H9 (cell line): ENCODE measurements at regions not wholly inside any gene's neighbourhood (a gene's known extent, or its start where the extent isn't known, plus 50 kb on each side); places are given as distances from the start of the nearest gene placed in this dataset.

Source experiments
- DNase-seq: peaks from one replicate; pipeline ENCODE4 v3.0.0-alpha.2; 2017
- H2AFZ ChIP-seq: one replicate; pipeline ENCODE4 v1.6.1; 2013; ENCODE audit warnings: mild to moderate bottlenecking, low read length, control low read depth, moderate library complexity
- H2AK5ac ChIP-seq: 2 replicates; pipeline ENCODE4 v1.6.1; 2013; ENCODE audit warnings: low read length, control low read depth, mixed read lengths; ENCODE audit not compliant: insufficient read length
- H2BK120ac ChIP-seq: one replicate; pipeline ENCODE4 v1.6.1; 2013; ENCODE audit warnings: low read depth, mild to moderate bottlenecking, low read length, control low read depth, inconsistent platforms; ENCODE audit not compliant: poor library complexity, severe bottlenecking
- H2BK12ac ChIP-seq: 2 replicates; pipeline ENCODE4 v1.6.1; 2013; ENCODE audit warnings: low read length, control low read depth, mixed read lengths, low read depth; ENCODE audit not compliant: insufficient read length
- H2BK15ac ChIP-seq: 2 replicates; pipeline ENCODE4 v1.6.1; 2013; ENCODE audit warnings: low read depth, low read length, control low read depth
- H2BK20ac ChIP-seq: one replicate; pipeline ENCODE4 v1.6.1; 2013; ENCODE audit warnings: low read depth, mild to moderate bottlenecking, low read length, control low read depth, inconsistent platforms; ENCODE audit not compliant: poor library complexity, severe bottlenecking
- H2BK5ac ChIP-seq: 2 replicates; pipeline ENCODE4 v1.6.1; 2013; ENCODE audit warnings: low read length, control low read depth, mixed read lengths; ENCODE audit not compliant: insufficient read length
- H3K14ac ChIP-seq: 2 replicates; pipeline ENCODE4 v1.6.1; 2013; ENCODE audit warnings: low read length, control low read depth; ENCODE audit not compliant: insufficient read depth
- H3K18ac ChIP-seq: 2 replicates; pipeline ENCODE4 v1.6.1; 2013; ENCODE audit warnings: low read depth, mild to moderate bottlenecking, mixed read lengths, low read length, control low read depth; ENCODE audit not compliant: insufficient read length
- H3K23ac ChIP-seq: 2 replicates; pipeline ENCODE4 v1.6.1; 2013; ENCODE audit warnings: low read length, control low read depth, mixed read lengths, low read depth; ENCODE audit not compliant: insufficient read length
- H3K23me2 ChIP-seq: 2 replicates; pipeline ENCODE4 v1.6.1; 2013; ENCODE audit warnings: low read depth, mild to moderate bottlenecking, mixed read lengths, low read length, control low read depth; ENCODE audit not compliant: insufficient read length, poor library complexity, severe bottlenecking
- H3K27ac ChIP-seq: 2 replicates; pipeline ENCODE4 v1.5.1; 2013; ENCODE audit warnings: low read length, control low read depth, mixed read lengths, low read depth; ENCODE audit not compliant: insufficient read length
- H3K27me3 ChIP-seq: 2 replicates; pipeline ENCODE4 v1.6.1; 2013; ENCODE audit warnings: low read length, control low read depth, inconsistent platforms; ENCODE audit not compliant: insufficient read depth
- H3K4ac ChIP-seq: 2 replicates; pipeline ENCODE4 v1.6.1; 2013; ENCODE audit warnings: low read depth, mild to moderate bottlenecking, control low read depth, inconsistent platforms, low read length, moderate library complexity
- H3K4me1 ChIP-seq: 2 replicates; pipeline ENCODE4 v1.6.1; 2013; ENCODE audit warnings: low read length, control low read depth, inconsistent platforms; ENCODE audit not compliant: insufficient read depth
- H3K4me2 ChIP-seq: 2 replicates; pipeline ENCODE4 v1.6.1; 2013; ENCODE audit warnings: low read length, control low read depth, mixed read lengths; ENCODE audit not compliant: insufficient read length, insufficient read depth
- H3K56ac ChIP-seq: 2 replicates; pipeline ENCODE4 v1.6.1; 2013; ENCODE audit warnings: low read depth, mild to moderate bottlenecking, mixed read lengths, low read length, control low read depth; ENCODE audit not compliant: insufficient read length
- H3K79me1 ChIP-seq: 2 replicates; pipeline ENCODE4 v1.6.1; 2013; ENCODE audit warnings: low read depth, mild to moderate bottlenecking, moderate library complexity, low read length, control low read depth, inconsistent platforms; ENCODE audit not compliant: insufficient read depth, poor library complexity, severe bottlenecking
- H3K79me2 ChIP-seq: 2 replicates; pipeline ENCODE4 v1.6.1; 2013; ENCODE audit warnings: low read length, control low read depth, inconsistent platforms; ENCODE audit not compliant: insufficient read depth
- H3K9ac ChIP-seq: 2 replicates; pipeline ENCODE4 v1.6.1; 2013; ENCODE audit warnings: low read length, control low read depth, mixed read lengths; ENCODE audit not compliant: insufficient read length; ENCODE audit errors: extremely low read depth
- H3K9me3 ChIP-seq: one replicate; pipeline ENCODE4 v1.6.1; 2013; ENCODE audit warnings: low read depth, low read length, inconsistent platforms; ENCODE audit not compliant: control insufficient read depth
- H3T11ph ChIP-seq: one replicate; pipeline ENCODE4 v1.6.1; 2013; ENCODE audit warnings: mild to moderate bottlenecking, low read length, control low read depth, inconsistent platforms
- H4K20me1 ChIP-seq: one replicate; pipeline ENCODE4 v1.6.1; 2013; ENCODE audit not compliant: control insufficient read depth, insufficient read length, insufficient read depth
- H4K5ac ChIP-seq: 2 replicates; pipeline ENCODE4 v1.6.1; 2013; ENCODE audit warnings: low read depth, mild to moderate bottlenecking, mixed read lengths, low read length, control low read depth; ENCODE audit not compliant: insufficient read length
- H4K8ac ChIP-seq: replicated peaks from 2 replicates; pipeline ENCODE4 v1.6.1; 2013; ENCODE audit warnings: low read length, control low read depth, mixed read lengths, low read depth; ENCODE audit not compliant: insufficient read length
- H4K91ac ChIP-seq: 2 replicates; pipeline ENCODE4 v1.6.1; 2013; ENCODE audit warnings: low read depth, mild to moderate bottlenecking, moderate library complexity, mixed read lengths, low read length, control low read depth; ENCODE audit not compliant: insufficient read length
- H3K27ac Mint-ChIP-seq, 3 experiments: 2 replicates in 2 of 3; 3 replicates in 1 of 3; pipeline ENCODE4 v1.8.0; 2020 to 2021; ENCODE audit warnings: mixed read lengths in 3 of 3, mild to moderate bottlenecking in 1 of 3, moderate library complexity in 1 of 3
- H3K27me3 Mint-ChIP-seq: 2 replicates; pipeline ENCODE4 v1.8.0; 2021; ENCODE audit warnings: low read depth, mild to moderate bottlenecking, moderate library complexity, mixed read lengths
- H3K36me3 Mint-ChIP-seq, 3 experiments: 2 replicates in 2 of 3; 3 replicates in 1 of 3; pipeline ENCODE4 v1.8.0; 2020 to 2021; ENCODE audit warnings: low read depth in 3 of 3, mixed read lengths in 3 of 3; ENCODE audit not compliant: insufficient read depth in 1 of 3
- H3K4me1 Mint-ChIP-seq, 2 experiments: 2 replicates each; pipeline ENCODE4 v1.8.0; 2020; ENCODE audit warnings: mixed read lengths in 2 of 2
- H3K4me3 Mint-ChIP-seq, 2 experiments: 2 replicates in 1 of 2; 3 replicates in 1 of 2; pipeline ENCODE4 v1.8.0; 2020 to 2021; ENCODE audit warnings: mild to moderate bottlenecking in 2 of 2, mixed read lengths in 2 of 2, moderate library complexity in 1 of 2
- H3K9me3 Mint-ChIP-seq, 2 experiments: 2 replicates in 1 of 2; 3 replicates in 1 of 2; pipeline ENCODE4 v1.8.0; 2020; ENCODE audit warnings: mild to moderate bottlenecking in 2 of 2, mixed read lengths in 2 of 2, moderate library complexity in 1 of 2
- WGBS: extraction: QIAGEN DNeasy Blood & Tissue Kit; methylation state at CpG from one replicate; pipeline ENCODE4 v1.1.7; 2013; ENCODE audit warnings: missing lambda C conversion rate, low lambda C conversion rate, mixed read lengths; ENCODE audit not compliant: insufficient read length; ENCODE audit errors: extremely low coverage; 5-methylcytosine and 5-hydroxymethylcytosine counted together
- TF ChIP-seq, protein P1 (sequence below): fragments of 200-600 bp; sonication (generic); conservative IDR thresholded peaks from 3 replicates; pipeline ENCODE4 v1.8.0; 2021; ENCODE audit warnings: antibody characterized with exemption, mild to moderate bottlenecking

GRCh38 chr13:90201202-90201601 lies 1146.3 kb upstream of the MIR17HG start:
- Mint-ChIP-seq H3K36me3 (peaks cover 0 to 2% (median 0%) of the 10 kb centered on the region in 3 experiments; a peak in 1 of 7 replicates), H3K27me3 (no peaks in the 10 kb centered on the region), H3K4me1 (no peaks in the 10 kb centered on the region), H3K4me3 (no peak overlapping the region), H3K27ac (no peak overlapping the region), H3K9me3 (no peaks in the 10 kb centered on the region)
- no peak overlapping the region for H2AFZ ChIP-seq
- H4K91ac ChIP-seq, result no peak overlapping the region
- no peak overlapping the region for H2BK20ac ChIP-seq
- H3K4me2 ChIP-seq, result no peak overlapping the region
- H3K79me1 ChIP-seq, result no peaks in the 10 kb centered on the region
- no CpG with 5 or more reads among the region's 1 CpG for WGBS
- no peak overlapping the region for H2AK5ac ChIP-seq
- H3K4ac ChIP-seq, result no peak overlapping the region
- H3K9ac ChIP-seq, result no peak overlapping the region
- no peaks in the 10 kb centered on the region for H3K79me2 ChIP-seq
- no peak overlapping the region for H3K18ac ChIP-seq
- H4K8ac ChIP-seq, result no peak overlapping the region
- no peaks in the 10 kb centered on the region for H3K4me1 ChIP-seq
- no peak overlapping the region for H3K14ac ChIP-seq
- no peaks in the 10 kb centered on the region for H4K20me1 ChIP-seq
- no peaks in the 10 kb centered on the region for H3K9me3 ChIP-seq
- no peak overlapping the region for H2BK5ac ChIP-seq
- TF ChIP-seq, protein P1, sequence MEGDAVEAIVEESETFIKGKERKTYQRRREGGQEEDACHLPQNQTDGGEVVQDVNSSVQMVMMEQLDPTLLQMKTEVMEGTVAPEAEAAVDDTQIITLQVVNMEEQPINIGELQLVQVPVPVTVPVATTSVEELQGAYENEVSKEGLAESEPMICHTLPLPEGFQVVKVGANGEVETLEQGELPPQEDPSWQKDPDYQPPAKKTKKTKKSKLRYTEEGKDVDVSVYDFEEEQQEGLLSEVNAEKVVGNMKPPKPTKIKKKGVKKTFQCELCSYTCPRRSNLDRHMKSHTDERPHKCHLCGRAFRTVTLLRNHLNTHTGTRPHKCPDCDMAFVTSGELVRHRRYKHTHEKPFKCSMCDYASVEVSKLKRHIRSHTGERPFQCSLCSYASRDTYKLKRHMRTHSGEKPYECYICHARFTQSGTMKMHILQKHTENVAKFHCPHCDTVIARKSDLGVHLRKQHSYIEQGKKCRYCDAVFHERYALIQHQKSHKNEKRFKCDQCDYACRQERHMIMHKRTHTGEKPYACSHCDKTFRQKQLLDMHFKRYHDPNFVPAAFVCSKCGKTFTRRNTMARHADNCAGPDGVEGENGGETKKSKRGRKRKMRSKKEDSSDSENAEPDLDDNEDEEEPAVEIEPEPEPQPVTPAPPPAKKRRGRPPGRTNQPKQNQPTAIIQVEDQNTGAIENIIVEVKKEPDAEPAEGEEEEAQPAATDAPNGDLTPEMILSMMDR, result no peak
- no peak overlapping the region for H3K23ac ChIP-seq
- H4K5ac ChIP-seq, result no peak overlapping the region
- no peaks in the 10 kb centered on the region for H3K23me2 ChIP-seq
- no peak overlapping the region for H2BK120ac ChIP-seq
- no peak overlapping the region for H3T11ph ChIP-seq
- H3K27me3 ChIP-seq, result no peaks in the 10 kb centered on the region
- DNase-seq, result no peak
- H3K56ac ChIP-seq, result no peak overlapping the region
- H2BK12ac ChIP-seq, result no peak overlapping the region
- H2BK15ac ChIP-seq, result no peak overlapping the region
- no peak overlapping the region for H3K27ac ChIP-seq
